Activated T-cell treated with anti-CD3 and anti-CD28 coated beads, Interleukin-2, amount 50 U/mL, for 24 hours (primary cell): ENCODE measurements at regions not wholly inside any gene's neighbourhood (a gene's known extent, or its start where the extent isn't known, plus 50 kb on each side); places are given as distances from the start of the nearest gene placed in this dataset.

Experiments
- DNase-seq: peaks from one replicate; pipeline ENCODE4 v3.0.0-alpha.2; 2020
- H3K27ac Mint-ChIP-seq: 2 replicates; pipeline ENCODE4 v1.8.0; 2020; ENCODE audit warnings: mild to moderate bottlenecking, mixed read lengths
- H3K27me3 Mint-ChIP-seq: 2 replicates; pipeline ENCODE4 v1.8.0; 2020; ENCODE audit warnings: mixed read lengths
- H3K36me3 Mint-ChIP-seq: 2 replicates; pipeline ENCODE4 v1.8.0; 2020; ENCODE audit warnings: low read depth, mixed read lengths
- H3K4me1 Mint-ChIP-seq: 2 replicates; pipeline ENCODE4 v1.8.0; 2020; ENCODE audit warnings: low read depth, mixed read lengths
- H3K4me3 Mint-ChIP-seq: 2 replicates; pipeline ENCODE4 v1.8.0; 2020; ENCODE audit warnings: mild to moderate bottlenecking, moderate library complexity, mixed read lengths
- H3K9me3 Mint-ChIP-seq: 2 replicates; pipeline ENCODE4 v1.8.0; 2020; ENCODE audit warnings: mixed read lengths

GRCh38 chr6:169906004-169906687 is 154.7 kb downstream of the ERMARD start:
- Mint-ChIP-seq H3K9me3 (no peaks in the 10 kb centered on the region), H3K36me3 (no peaks in the 10 kb centered on the region), H3K27me3 (no peaks in the 10 kb centered on the region), H3K4me3 (no peak overlapping the region), H3K4me1 (no peaks in the 10 kb centered on the region), H3K27ac (no peak overlapping the region)
- DNase-seq, result no peak

DNA sequence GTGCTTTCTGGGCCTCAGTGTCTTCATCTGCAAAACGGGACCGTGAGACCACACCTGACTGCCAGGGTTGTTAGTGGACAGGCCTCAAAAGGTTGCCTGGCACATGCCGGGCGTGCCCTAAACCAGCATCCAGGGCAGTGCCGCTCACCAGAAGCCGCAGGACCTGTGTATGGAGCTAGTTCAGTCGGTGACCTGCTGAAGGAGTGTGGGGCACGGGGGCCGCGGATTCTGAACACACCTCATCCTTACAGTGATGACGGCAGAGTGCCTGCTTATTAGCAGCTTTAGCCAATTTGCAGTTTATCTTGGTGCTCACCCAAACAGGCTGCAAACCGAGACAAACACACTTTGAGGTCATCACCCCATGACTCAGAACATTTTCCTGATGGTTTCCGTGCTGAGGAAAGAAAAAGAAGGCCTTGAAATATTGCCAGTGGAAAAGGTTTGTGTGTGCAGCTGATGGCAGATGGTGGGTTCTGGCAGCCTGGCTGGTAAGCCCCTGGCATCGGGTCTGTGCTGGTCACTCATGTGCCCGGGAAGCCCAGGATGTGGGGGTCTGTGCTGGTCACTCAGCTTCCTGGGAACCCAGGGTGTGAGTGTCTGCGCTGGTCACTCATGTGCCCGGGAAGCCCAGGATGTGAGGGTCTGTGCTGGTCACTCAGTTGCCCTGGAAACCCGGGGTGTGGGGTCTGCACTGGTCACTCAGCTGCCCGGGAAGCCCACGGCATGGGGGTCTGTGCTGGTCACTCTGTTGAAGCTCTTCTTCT is 153.8 kb downstream of the ERMARD start:
- Mint-ChIP-seq H3K27me3 (no peaks in the 10 kb centered on the region), H3K36me3 (no peaks in the 10 kb centered on the region), H3K27ac (no peak overlapping the region), H3K4me3 (no peak overlapping the region), H3K9me3 (no peaks in the 10 kb centered on the region), H3K4me1 (no peaks in the 10 kb centered on the region)
- no peak for DNase-seq

GRCh38 chr6:169904051-169904922 is 152.9 kb downstream of the ERMARD start:
- Mint-ChIP-seq H3K4me3 (no peak overlapping the region), H3K27ac (no peak overlapping the region), H3K36me3 (no peaks in the 10 kb centered on the region), H3K27me3 (peaks cover 4% of the 10 kb centered on the region), H3K4me1 (no peaks in the 10 kb centered on the region), H3K9me3 (no peaks in the 10 kb centered on the region)
- no peak for DNase-seq

DNA sequence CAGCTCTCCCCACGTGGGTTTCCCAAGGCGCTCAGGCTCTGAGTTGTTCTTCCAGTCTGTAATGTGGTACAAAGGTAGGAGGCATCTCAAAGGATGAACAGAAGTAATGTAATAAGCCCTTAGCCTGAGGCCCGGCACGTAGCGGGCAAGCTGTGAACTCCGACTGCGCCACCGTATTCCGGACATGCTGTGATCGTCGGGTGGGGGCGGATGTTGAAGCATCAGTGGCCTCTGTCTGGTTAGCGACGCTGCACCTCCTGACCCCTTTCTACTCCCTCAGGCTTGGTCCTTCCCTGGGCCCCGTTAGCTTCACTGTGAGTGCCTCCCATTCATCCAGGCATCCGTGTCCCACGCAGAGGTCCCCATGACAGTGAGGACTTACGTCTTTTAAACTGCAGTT is 151.7 kb downstream of the ERMARD start:
- H3K36me3 Mint-ChIP-seq, result no peaks in the 10 kb centered on the region

GRCh38 chr6:169902604-169903003 is 151.2 kb downstream of the ERMARD start:
- Mint-ChIP-seq H3K27ac (no peak overlapping the region), H3K4me1 (no peaks in the 10 kb centered on the region), H3K36me3 (no peaks in the 10 kb centered on the region), H3K4me3 (no peak overlapping the region), H3K9me3 (no peaks in the 10 kb centered on the region), H3K27me3 (peaks cover 9% of the 10 kb centered on the region)
- no peak for DNase-seq

More for the DNA sequence above, 151.7 kb downstream of the ERMARD start:
- Mint-ChIP-seq H3K4me1 (no peaks in the 10 kb centered on the region), H3K27me3 (peaks cover 9% of the 10 kb centered on the region), H3K4me3 (no peak overlapping the region), H3K27ac (no peak overlapping the region), H3K9me3 (no peaks in the 10 kb centered on the region)
- no peak for DNase-seq

- DNase-seq, result no peak
- H3K27ac Mint-ChIP-seq, result no peak overlapping the region
- no peaks in the 10 kb centered on the region for H3K4me1 Mint-ChIP-seq
- H3K36me3 Mint-ChIP-seq, result no peaks in the 10 kb centered on the region
- H3K27me3 Mint-ChIP-seq, result peaks cover 13% of the 10 kb centered on the region
- no peaks in the 10 kb centered on the region for H3K9me3 Mint-ChIP-seq
- no peak overlapping the region for H3K4me3 Mint-ChIP-seq
These were observed 150.6 kb downstream of the ERMARD start for GRCh38 chr6:169902070-169902469.

DNA sequence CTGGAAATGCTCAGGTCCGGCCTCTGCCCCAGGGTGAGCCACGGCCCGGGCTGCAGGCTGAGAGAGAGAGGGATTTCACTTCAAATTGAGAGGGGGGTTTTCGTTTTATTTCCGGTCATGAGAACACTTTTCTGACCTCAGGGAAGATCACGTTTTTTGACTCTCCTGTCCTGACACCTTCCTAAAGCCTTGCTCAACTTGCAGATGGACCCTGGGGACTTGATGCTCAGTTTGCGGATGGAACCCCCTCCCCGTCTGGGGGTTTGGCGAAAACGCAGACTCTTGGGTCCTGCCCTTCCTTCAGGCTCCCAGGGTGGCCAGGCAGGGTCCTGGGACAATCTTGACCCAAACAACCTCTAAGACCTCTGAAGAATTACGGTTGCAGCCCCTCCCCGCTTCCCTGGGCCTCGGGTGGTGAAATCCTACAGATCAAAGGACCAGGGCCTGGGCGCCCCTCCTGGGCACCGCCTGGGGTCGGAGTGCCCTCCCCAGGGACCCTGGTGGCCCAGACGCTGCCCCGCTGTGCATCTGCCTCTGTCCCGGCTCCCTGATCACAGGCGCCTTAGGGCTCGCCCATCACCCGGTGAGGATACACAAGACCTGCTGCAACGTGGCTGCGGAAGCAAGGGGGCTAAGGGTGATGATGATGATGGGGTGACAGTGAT is 148.2 kb downstream of the ERMARD start:
- H3K27ac Mint-ChIP-seq, result no peak overlapping the region
- H3K4me3 Mint-ChIP-seq, result no peak overlapping the region
- H3K4me1 Mint-ChIP-seq, result no peaks in the 10 kb centered on the region
- H3K27me3 Mint-ChIP-seq, result peaks cover 13% of the 10 kb centered on the region
- no peaks in the 10 kb centered on the region for H3K36me3 Mint-ChIP-seq
- no peak for DNase-seq
- no peaks in the 10 kb centered on the region for H3K9me3 Mint-ChIP-seq

DNA sequence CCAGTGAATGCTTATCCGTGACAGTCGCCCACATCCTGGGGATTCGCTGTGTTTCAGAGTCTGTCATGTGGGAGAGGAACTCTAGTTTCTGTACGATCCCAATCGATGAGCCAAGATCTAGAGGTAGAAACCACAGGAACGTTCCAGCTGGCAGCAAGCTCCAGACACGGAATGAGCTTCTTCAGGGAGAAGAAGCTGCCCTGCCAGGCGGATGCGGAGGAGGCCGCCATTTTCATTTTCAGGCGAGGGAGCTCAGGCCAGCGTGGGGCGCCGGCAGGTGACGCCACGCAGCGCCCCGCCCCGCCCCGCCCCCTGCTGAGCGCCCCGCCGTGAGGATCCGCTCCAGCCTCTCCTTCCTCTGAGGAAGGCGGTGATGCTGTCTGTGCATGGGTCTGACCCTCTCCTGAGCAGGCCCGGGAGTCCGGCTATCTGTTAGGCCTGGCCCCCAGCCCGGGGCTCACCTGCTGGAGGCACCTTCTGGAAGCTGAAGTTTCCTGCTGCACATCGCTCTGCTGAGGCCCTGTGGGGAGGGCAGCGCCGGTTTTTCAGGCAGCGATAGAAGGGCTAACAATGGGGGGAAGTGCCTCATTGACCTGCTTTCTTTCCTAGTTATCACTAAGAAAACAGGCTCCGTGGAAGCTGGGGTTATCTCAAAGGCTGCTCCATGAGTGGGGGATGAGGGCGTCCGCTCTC is 147.5 kb downstream of the ERMARD start:
- Mint-ChIP-seq H3K27ac (no peak overlapping the region), H3K27me3 (peaks cover 13% of the 10 kb centered on the region), H3K36me3 (no peaks in the 10 kb centered on the region), H3K4me1 (no peaks in the 10 kb centered on the region), H3K4me3 (no peak overlapping the region), H3K9me3 (no peaks in the 10 kb centered on the region)
- no peak for DNase-seq

- no peaks in the 10 kb centered on the region for H3K9me3 Mint-ChIP-seq
- H3K27me3 Mint-ChIP-seq, result peaks cover 13% of the 10 kb centered on the region
- H3K36me3 Mint-ChIP-seq, result no peaks in the 10 kb centered on the region
- no peaks in the 10 kb centered on the region for H3K4me1 Mint-ChIP-seq
- no peak overlapping the region for H3K27ac Mint-ChIP-seq
- H3K4me3 Mint-ChIP-seq, result no peak overlapping the region
- DNase-seq, result no peak
These were observed 146.4 kb downstream of the ERMARD start for GRCh38 chr6:169897601-169898358.

- no peaks in the 10 kb centered on the region for H3K4me1 Mint-ChIP-seq
These were observed 145.5 kb downstream of the ERMARD start for GRCh38 chr6:169896826-169897456.

DNA sequence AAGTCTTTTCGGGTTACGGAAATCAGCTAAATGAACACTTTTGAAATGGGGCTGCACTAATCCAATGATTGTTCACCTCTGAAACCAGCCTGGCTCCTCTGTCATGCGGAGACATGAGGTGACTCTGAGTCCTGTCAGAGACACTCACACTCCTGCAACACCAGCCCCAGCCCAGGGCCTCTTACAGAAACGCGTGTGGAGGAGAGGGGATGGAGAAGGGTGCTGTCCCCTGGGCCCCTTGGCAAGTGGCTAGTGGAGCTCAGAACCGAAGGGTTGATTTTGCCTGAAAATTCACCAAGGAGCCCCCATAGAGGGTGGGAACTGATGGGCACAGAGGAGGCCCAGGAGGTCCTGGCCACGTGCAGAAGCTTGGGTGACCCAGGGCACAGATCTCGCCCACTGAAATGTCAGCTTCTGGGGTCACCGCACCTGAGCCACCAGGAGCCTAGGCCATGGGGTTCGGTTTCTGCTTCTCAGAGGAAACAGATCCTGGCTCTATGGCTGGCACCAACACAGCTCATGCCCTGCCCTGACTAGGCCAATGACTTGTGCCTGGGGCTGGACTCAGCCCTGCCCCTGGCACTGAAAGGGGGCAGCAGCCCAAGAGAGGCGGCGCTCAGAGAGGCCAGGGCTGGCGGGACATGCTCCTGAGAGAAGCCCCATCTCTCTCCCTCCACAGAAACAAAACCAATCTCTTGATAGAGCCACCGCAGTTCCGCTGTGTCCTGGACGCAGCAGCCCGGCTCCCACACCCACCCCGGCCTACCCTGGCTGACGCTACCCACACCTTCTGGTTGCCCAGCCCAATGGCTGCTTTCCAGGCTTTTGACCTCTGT is 144.7 kb downstream of the ERMARD start:
- Mint-ChIP-seq H3K4me3 (no peak overlapping the region), H3K4me1 (no peaks in the 10 kb centered on the region), H3K9me3 (no peaks in the 10 kb centered on the region), H3K27ac (no peak overlapping the region), H3K36me3 (no peaks in the 10 kb centered on the region), H3K27me3 (peaks cover 13% of the 10 kb centered on the region)
- DNase-seq, result no peak

More at GRCh38 chr6:169896826-169897456, 145.5 kb downstream of the ERMARD start:
- Mint-ChIP-seq H3K36me3 (no peaks in the 10 kb centered on the region), H3K9me3 (no peaks in the 10 kb centered on the region), H3K4me3 (no peak overlapping the region), H3K27ac (no peak overlapping the region), H3K27me3 (peaks cover 13% of the 10 kb centered on the region)
- no peak for DNase-seq

GRCh38 chr6:169895000-169895759 is 143.8 kb downstream of the ERMARD start:
- H3K27me3 Mint-ChIP-seq, result peaks cover 13% of the 10 kb centered on the region
- H3K27ac Mint-ChIP-seq, result no peak overlapping the region
- peaks cover 4% of the 10 kb centered on the region for H3K9me3 Mint-ChIP-seq
- DNase-seq, result no peak
- H3K4me1 Mint-ChIP-seq, result no peaks in the 10 kb centered on the region
- no peak overlapping the region for H3K4me3 Mint-ChIP-seq
- H3K36me3 Mint-ChIP-seq, result no peaks in the 10 kb centered on the region
